ENCODE measurements at regions not wholly inside any gene's neighbourhood (a gene's known extent, or its start where the extent isn't known, plus 50 kb on each side); places are given as distances from the start of the nearest gene placed in this dataset.
"Not testable (repeated sequence)": the region's sequence is repeated elsewhere in the genome, so short reads cannot be mapped to it uniquely, and the experiment has no call there.

DNA sequence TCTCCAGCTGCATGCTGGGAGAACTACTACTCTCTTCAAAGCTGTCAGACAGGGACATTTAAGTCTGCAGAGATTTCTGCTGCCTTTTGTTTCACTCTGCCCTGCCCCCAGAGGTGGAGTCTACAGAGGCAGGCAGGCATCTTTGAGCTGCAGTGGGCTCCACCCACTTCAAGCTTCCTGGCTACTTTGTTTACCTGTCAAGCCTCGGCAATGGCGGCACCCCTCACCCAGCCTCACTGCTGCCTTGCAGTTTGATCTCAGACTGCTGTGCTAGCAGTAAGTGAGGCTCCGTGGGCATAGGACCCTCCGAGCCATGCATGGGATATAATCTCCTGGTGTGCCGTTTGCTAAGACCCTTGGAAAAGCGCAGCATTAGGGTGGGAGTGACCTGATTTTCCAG, 61.7 kb downstream of the DMRTA1 start:
- DNase-seq = not testable (repeated sequence)

DNA sequence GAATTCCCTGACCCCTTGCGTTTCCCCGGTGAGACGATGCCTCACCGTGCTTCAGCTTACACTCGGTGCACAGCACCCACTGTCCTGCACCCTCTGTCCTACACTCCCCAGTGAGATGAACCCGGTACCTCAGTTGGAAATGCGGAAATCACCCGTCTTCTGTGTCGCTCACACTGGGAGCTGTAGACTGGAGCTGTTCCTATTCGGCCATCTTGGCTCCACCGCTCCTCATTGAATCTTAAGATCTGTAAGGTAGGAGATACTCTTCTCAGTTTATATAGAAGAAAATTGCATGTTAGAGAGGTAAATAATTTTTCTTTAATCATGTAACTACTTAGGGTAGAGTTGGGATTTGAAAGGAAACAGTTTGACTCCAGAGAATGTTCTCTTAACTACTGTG, 62.2 kb downstream of the DMRTA1 start:
- no peak for DNase-seq

DNA sequence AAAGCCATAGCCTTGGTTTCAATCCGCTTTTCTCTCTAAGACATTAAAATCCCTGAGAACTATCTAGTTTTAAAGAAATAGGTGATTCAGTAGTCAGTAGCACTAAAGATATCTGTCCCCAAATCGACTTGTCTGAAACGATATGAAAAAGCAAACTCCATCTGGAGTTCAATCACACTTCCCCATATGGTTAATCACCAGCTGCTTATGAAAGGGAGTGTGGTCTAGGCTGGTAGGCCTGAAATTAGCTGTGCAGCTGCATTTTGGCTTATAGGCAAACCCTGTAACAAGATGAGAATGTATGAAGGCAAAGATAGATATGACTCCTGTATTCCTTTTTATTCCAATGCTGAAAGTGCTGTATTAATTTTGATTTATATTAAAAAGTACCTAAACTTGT, 65.9 kb downstream of the DMRTA1 start:
- no peak for DNase-seq

DNA sequence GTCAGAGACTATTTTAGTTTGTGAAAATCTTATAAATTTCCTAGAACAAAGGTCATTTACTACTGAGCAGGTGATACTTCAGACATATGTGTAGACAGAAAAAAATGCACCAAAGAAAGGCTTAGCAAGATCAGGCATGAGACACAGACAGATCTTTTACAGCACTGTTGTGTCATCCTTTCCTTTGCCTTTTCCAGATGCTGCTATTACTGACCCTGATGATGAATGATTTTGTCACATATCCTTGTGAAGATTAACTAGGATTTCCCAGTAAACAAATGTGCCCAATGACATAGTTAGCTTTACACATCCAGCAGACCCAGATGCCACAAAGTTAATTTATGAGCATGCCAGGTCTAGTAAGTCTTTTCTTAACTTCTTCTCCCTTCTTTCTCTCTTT, 68.2 kb downstream of the DMRTA1 start:
- no peak for DNase-seq

DNA sequence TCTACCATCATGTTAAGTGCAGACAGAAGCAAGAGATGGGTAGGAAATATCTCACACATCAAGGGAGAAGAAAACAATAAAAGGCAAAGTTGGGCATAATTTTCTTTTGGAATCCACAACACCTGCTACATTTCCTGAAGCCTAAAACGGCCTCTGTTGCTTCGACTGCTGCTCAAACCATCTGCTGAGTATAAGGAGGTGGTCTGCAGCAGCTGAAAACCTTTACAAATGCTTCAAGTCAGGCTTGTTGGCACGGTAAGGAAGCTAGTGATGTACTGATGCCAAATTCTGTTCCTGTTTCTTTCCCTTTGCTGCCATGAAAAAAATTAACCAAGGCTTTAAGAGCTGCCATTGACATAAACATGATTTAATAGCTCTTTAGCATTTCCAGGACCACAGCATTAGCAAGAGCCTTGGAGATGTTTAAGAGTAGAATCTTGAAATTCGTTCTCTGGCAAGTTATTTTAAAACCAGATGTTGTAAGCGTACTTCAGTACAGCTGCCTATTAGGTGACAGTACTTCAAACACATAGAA, 75.6 kb downstream of the DMRTA1 start:
- no peak for DNase-seq

DNA sequence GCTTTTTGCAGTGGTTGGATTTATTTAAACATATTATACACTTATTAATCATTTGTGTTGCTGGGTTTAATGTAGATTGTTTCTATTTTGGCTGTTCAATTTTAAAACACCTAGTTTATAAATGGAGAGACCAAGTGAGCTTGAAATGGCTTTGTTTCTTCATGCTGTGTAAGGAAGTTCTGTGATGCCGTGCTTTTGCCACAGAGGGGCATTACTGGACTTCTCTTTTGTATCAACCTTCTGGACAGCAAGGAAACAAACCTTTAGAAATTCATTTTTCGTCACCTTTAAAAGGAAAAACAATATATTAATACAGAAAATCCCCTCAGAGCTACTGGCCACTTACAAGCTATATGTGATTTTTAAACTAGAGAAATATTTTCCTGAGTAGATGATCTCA, 81.9 kb downstream of the DMRTA1 start:
- DNase-seq = no peak

DNA sequence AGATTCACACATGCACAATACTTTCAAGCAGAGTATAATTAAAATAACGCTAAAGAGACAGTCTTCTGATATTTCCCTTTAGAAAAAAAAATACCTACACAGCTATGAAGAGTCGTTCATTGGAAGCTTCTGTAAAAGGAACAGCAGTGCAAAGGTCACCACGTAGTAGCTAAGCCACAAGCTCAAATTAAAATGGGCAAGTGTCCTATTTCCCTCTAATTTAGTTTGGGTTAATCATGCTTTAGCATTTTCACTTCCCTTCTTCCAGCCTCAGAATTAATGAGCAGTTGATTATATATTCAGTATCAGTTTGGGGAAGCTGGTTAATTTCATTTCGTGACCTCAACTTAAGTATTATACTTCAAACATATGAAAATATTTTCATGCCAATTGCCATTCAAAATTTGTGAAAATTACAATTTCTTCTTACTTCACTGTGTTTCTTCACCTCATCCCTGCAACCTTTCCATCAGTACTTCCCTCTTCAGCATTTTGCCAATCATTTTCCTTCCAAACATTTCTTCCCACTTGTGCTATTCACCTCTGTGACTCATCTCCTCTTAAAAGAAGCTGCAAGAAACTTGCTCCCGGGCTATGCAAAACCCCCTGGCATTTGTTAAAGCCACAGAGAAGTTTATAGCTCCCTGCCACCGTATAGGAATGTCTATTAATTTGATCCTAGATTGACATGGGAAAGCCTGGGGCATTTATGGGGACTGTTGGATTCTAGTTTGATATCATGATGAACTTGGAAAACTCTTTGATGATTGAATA, 83.0 kb downstream of the DMRTA1 start:
- no peak for DNase-seq

DNA sequence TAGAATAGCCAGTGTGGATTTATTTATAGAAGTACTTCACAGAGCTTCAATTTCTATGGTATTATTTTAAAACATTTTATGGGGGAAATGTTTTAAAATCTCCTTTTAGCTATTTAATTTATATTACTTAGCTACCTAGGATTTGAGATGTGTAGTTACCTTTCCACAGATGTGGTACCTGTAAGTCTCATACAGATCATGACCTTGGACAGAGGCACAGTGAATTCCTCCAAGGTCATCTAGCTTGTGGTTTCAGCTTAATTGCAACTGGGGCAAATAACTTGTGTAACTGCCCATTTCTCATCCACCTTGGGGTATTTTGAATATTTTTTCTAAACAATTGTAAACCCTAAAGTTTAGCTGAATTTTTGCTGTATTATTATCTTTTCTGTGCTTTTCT, 89.2 kb downstream of the DMRTA1 start:
- DNase-seq = no peak

DNA sequence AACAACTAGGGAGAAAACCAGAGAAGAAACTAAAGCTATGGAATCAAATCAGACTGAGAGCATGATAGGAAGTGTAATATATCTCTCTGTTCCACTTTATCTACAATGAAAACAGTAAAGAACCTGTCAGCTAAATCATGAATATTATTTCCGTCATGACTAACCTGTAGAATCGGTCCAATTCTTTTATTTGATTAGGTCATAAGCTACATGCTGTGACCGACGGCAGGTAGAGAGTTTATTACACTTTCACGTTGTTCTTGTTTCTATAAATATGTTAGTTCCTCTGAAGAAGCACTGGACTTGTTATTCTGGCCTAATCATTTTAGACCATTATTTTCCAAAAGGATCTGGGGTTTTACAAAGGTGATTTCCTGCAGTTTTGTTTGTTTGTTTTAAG, 91.1 kb downstream of the DMRTA1 start:
- DNase-seq = no peak

DNA sequence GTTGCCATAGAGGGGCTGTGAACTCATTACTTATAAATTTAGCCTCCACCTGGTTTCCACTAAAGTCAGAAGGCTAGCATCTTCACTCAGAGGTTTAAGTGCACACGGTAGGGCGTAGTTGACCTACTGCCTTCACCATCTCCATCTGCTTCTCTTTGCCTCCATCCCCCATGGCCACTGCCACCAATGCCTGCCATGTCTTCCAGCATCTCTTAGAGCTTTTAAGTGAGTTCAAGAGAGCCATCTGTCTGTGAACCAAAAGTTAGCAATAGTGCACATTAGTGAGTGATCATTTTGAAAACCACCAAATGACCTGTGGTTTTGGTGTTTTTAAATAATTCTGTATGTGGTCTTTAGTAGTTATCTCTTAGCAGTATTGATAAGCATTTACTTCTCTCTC, 102.0 kb downstream of the DMRTA1 start:
- no peak for DNase-seq

DNA sequence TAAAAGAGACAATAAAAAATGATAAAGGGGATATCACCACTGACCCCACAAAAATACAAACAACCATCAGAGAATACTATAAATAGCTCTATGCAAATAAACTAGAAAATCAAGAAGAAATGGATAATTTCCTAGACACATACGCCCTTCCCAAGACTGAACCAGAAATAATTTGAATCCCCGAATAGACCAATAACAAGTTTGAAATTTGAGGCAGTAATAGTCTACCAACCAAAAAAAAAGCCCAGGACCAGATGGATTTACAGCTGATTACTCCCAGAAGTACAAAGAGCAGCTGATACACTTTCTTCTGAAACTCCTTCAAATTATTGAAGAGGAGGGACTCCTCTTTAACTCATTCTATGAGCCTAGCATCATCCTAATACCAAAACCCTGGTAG, 128.1 kb downstream of the DMRTA1 start:
- DNase-seq = no peak

DNA sequence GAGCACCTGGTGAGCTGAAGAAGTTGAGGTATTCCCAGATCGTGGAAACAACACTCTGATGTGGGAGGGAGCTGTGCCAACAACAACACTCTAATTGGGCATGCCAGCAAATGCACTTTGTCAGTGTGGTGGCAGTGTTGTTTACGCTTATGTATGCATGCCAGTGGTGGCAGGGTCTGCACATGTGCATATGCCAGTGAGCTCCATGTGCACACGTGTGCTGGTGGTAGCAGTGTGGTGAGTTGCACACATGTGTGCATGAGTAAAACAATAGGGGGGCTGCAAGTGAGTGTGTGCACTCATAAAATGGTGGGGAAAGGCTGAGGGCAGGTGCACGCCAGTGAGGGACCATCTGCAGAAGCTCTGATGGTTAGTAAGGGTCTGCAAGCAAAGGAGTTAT, 134.2 kb downstream of the DMRTA1 start:
- DNase-seq = no peak

DNA sequence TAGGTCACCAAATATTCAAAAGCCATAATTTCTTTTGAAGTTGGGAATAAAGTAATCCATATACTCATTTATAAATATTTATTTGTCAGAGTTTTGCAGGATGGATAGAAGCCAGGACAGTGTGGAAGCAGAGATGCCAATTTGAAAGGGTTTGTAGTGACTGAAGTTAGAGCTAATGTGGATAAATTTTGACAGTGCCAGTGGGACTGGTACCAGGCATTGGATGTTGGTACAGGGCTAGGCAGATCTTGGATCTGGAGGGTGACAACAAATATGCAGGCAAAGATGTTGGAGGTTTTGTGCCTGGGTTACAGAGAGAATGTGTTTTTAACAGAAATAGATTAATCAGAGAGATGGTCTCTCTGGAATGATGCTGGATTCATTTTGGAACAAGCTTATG, 135.6 kb downstream of the DMRTA1 start:
- no peak for DNase-seq

DNA sequence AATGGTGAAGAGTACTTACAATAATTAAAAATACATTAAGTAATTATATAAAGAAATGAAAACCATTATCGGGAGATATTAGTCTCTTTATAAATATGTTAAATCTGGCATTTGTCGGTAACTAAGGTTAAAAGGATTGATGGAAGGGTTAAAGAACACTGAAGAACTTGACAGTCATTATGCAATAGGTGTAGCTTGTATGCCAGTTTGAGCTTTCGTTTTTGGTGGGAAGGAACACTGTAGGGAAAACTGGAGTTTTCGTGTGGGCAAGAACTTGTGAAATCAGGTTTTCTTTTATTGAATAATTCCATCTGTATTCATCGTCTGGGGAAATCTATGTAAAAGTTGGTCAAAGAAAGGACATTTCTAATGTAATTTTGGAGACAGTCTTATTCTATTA, 142.3 kb downstream of the DMRTA1 start:
- DNase-seq = no peak

DNA sequence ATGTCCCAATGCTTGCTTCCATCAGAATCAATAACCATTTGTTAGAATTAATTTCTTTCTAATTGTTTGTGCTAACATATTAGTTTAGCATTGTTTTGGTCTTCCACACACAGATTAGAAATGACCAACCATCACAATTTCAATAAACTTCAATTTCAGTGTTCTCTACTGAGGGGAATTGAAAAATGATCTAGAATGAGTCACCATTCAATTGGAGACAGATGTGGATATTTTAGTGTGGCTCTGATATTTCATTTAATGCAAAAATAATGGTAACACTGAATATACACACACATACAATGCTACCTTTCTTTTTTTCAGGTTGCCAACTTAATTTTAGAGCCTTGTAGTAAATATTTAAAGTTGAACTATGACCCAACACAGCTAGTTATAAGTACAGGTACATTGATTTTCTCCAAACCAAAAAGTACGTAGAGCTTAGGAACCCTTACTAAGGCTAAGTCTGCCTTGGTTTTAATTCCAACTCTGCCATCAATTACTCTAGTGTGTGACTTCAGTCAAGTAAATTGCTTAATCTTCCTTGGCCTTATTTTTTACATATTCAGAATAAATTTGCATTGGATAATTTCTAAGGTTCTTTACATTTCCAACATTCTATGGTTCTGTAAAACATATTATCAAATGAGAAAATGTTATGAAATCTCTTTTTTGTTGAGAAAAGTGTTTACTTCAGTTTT, 143.9 kb downstream of the DMRTA1 start:
- DNase-seq = no peak

DNA sequence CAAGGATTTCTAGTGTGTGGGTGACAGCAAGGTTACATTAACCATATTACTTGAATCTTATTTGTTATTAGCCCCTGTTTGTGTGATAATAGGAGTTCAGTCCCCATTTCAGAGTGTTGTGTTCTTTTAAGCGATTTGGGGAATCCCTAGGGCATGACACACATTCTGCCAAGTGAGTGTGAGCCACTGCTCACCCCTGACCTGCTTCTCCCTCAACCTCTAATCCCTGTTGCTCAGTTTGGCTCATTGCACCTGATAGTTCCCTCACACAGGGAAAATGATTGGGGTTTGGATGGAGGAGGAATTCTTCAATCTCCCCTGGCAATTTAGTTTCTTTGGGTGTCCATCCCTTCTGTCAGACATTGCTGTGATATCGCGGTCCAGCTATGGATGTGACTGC, 149.2 kb downstream of the DMRTA1 start:
- DNase-seq = no peak

DNA sequence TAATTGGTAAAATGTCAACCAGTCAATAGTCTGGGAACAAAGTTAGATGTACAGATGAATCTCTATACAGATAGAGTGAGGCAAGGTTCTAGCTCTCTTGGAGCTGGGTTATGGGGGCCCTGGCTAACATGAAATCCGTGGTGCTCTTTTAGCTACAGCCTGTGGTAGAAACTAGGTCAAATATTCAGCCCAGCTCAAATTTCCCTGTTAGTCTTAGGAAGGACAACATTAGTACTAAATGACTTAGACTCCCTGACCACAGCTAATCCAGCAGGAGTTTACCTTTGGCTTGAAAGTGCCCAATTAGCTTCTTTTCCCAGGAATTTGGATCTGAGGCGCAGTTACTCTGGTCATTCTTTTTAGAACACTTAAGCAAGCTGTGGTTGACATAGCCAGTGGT, 170.5 kb downstream of the DMRTA1 start:
- DNase-seq = no peak

DNA sequence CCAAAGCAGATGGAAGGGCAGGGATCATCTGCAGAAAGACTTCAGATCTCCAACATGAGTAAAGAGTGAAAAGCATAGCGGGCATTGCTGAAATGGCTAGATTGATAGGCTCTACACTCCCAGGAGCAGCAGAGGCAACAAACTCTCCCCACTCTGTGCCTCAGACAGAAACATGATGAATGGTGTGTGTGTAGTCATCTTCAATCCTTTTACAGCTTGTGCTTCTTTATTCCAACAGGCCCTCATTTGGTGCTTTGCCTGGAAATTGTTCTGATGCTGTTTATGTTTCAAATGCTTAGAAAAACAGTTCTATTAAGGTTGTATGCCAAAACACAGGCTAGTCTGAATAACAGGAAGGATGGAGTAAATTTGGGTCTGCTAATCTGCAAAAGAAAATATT, 176.2 kb downstream of the DMRTA1 start:
- DNase-seq = no peak

DNA sequence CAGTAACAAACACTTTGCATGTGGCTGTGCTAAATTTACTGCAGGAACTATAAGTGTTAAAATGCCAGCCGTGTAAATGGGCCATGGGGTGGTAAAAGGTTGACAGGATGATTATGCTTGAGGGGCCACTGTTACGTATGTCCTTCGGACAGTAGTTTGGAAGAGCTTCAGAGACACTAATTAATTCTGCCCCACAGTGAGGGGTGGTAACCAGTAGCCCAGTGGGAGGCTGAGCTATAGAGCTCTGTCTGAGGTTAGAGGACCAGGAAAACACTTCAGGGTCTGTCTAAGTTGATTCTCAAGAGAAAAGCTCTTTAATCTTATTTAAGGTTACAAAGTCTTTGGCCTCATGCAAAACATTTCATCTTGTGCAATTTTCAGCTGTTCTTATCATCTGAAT, 176.6 kb downstream of the DMRTA1 start:
- no peak for DNase-seq

DNA sequence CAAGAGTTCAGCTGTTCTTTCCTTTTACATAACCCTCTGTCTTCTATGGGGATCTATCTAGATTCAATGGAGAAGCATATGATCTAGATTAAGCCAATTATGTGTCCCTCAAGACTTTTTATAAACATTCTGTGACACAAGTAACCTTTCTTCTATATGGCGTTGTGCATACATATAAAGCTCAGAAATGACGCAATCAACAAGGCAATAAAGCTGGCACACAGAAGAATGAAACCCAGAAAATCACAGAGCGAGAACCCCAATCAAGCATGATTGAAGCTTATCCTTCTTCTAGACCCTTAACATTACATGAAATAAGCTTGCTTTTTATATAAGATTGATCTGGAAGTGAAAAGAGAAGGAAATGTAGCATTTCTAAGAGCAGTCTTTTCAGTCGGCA, 178.9 kb downstream of the DMRTA1 start:
- no peak for DNase-seq

DNA sequence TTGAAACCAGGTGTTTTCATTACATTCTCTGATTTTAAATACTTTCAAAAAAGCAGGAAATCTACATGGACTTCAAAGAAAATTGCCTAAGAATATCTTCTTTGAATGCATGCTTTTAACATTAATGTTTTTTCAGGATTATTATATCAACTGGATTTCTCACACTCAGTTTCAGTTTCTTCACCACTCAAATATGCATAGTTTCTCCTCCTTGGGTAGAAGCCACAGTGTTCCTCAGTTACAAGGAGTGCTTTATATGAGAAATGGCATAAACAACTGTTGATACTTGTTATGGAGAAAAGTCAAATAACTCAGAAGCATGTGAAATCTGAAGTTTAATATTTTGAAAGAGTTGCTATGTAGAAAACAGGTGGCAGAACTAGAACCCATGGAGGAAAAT, 196.9 kb downstream of the DMRTA1 start:
- DNase-seq = no peak

DNA sequence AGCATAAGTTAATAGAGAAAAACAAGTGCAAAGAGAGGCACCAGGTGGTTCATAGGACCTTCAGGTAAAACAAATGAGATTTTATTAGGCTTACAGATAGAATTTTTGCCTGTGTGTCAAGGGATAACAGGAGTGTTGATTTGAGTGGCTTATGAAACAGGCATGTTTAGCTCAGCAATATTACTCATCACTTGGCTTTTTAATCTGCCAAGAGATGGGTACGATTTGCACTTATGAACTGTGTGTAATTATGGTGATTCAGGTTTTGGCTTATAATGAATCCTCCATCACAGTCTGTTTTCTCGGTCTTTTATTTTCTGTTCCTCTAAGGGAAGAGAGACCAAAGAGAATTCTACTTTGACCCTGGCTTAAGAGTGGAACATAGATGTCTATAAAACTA, 199.3 kb downstream of the DMRTA1 start:
- DNase-seq = no peak

DNA sequence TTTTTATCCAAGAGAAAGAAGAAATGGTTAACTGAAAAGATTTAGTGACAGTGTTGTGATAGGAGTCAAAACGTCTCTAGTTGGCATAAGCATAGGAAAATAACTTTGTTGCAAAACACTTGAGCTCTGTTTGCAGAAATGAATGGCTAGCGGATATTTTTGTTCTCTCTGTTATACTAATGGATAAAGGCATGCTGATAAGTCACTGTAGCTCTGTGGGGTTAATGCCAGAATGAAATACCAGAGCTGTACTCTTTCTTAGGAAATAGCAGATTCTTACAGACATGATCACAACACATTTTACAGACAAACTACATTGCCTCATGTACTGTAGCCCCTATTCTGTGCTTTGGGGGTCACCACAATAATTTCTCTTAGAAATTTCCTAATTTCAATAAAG, 202.8 kb downstream of the DMRTA1 start:
- no peak for DNase-seq

DNA sequence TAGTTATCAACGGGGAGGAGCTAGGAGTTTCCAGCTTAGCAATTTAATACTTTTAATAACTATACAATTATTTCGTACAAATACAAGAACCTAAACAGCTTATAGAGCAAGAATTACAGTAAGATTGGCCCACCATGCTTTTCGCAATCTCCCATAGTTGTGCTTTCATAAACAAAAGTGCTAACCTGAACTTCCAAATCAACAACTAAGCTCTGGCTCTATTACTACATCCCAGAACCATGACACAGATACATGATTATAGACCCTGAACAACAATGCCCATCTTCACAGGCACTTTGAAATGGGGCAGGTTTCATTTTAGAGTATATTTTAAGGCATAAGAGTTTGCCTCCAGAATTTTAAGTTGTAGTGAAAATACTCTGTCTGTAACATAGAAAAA, 203.5 kb downstream of the DMRTA1 start:
- DNase-seq = no peak

DNA sequence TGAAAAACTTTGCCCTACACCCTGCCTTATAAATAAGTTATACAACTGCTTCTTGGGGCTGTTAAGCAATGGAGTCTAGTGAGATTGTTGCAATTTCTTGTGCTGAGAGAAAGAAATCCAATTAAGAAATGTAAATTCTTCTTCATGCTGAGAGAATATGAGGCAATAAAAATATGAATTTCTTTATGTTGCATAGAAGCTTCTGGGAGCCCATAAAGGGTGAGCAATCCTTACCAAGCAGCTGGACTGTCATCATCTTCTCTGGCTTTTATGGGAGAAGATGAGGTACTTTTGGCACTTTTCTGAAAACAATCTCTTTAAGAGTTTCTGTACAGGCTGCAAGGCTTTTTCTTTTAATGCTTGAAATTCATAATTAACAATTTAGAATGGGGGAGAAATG, 204.3 kb downstream of the DMRTA1 start:
- DNase-seq = no peak
